Psoas muscle (tissue), 7 donors: ENCODE measurements at regions not wholly inside any gene's neighbourhood (a gene's known extent, or its start where the extent isn't known, plus 50 kb on each side); places are given as distances from the start of the nearest gene placed in this dataset.

ENCODE experiments used
- ATAC-seq, 4 donors: fragments of 200-7000 bp; cut with Tn5 transposase; one replicate each; pipeline ENCODE4 v1.9.1; 2020; ENCODE audit warnings: moderate library complexity in 3 of 4, mild to moderate bottlenecking in 2 of 4
- DNase-seq, 2 donors: peaks; one replicate each; pipeline ENCODE4 v3.0.0-alpha.2; 2020
- H3K27ac ChIP-seq: fragments of 200-600 bp; one replicate; pipeline ENCODE4 v1.8.0; 2022
- H3K27me3 ChIP-seq, 3 donors: fragments of 200-600 bp in 1 of 3; one replicate each; pipeline versions ENCODE4 v1.6.1 to v1.8.0; 2013 to 2022; ENCODE audit warnings: low read length in 2 of 3, mild to moderate bottlenecking in 2 of 3, moderate library complexity in 1 of 3; ENCODE audit not compliant: insufficient read depth in 3 of 3
- H3K36me3 ChIP-seq, 2 donors: fragments of 200-600 bp in 1 of 2; one replicate each; pipeline versions ENCODE4 v1.6.1 to v1.8.0; 2013 to 2022; ENCODE audit warnings: low read depth in 1 of 2, mild to moderate bottlenecking in 1 of 2, moderate library complexity in 1 of 2; ENCODE audit not compliant: insufficient read depth in 1 of 2
- H3K4me1 ChIP-seq: fragments of 200-600 bp; one replicate; pipeline ENCODE4 v1.8.0; 2022
- H3K4me3 ChIP-seq: fragments of 200-600 bp; one replicate; pipeline ENCODE4 v1.8.0; 2022; ENCODE audit warnings: mild to moderate bottlenecking
- H3K9me3 ChIP-seq: fragments of 200-600 bp; one replicate; pipeline ENCODE4 v1.8.0; 2022
- WGBS, 3 donors: extraction: QIAGEN DNeasy Blood & Tissue Kit; methylation state at CpG; one replicate each; pipeline versions ENCODE4 v1.1.6 to v1.1.7; 2013; 5-methylcytosine and 5-hydroxymethylcytosine counted together
- intact Hi-C, 2 donors: fragments of 100-400 bp; cut with DNase I; formaldehyde crosslinking; loops; one replicate each; pipeline versions ENCODE4 v1.11.0 to v1.14.2; 2022
- TF ChIP-seq, protein P1 (sequence below): fragments of 200-600 bp; IDR thresholded peaks from one replicate; pipeline ENCODE4 v1.8.0; 2022; ENCODE audit warnings: antibody characterized with exemption
- donor health status: healthy with polysubstance abuse.
- donor health status: DM: no; HTN: no; CAD: no; lungs with moderate emphysema.
- donor health status: Bipolar disorder and iron deficiency.
- donor health status: healthy.
- donor health status: DM: yes; HTN: yes; CAD: no.
- donor health status: DM: no; HTN: no; CAD: no.
- donor health status: DM: yes; HTN: yes; CAD: no.

DNA sequence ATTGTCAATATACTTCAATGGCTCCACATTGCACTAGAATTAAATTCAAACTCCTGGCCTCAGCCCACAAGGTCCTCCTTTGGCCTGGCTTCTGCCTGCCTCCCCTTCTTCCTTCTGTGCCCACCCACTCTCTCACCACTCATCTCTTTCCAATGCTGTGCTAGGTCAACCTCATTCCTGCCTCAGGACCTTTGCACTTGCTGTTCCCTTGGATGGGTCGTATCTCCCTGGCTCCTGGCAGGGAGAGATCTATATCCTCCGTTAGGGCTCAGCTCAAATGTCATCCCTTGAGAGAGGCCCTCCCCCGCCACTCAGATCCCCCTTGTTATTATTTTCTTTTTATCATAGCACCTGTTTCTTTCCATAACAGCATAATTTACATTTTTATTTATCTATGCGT lies 79.9 kb upstream of the LHX5 start:
- no peak overlapping the region for H3K4me3 ChIP-seq
- H3K36me3 ChIP-seq, result no peaks in the 10 kb centered on the region
- peaks cover 0 to 3% (median 2%) of the 10 kb centered on the region in 3 donors for H3K27me3 ChIP-seq

DNA sequence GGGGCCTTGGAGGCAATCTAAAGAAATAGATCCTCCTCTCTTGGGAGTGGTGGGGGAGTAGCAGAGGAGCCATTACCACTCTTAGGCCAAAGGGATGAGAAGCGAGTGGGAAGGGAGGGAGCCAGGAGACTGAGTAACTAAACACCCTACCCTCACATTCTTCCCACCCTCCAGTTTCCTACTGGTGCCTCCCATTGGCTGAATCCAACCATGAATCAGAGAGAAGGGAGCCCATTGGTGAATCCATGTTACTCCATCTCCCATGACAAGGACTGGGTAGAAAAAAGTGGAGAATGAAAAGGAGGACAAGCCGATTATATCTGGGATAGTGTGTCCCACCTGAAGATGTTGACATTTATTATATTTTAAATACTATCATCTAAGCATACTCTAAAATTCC lies 76.8 kb upstream of the LHX5 start:
- TF ChIP-seq, protein P1, sequence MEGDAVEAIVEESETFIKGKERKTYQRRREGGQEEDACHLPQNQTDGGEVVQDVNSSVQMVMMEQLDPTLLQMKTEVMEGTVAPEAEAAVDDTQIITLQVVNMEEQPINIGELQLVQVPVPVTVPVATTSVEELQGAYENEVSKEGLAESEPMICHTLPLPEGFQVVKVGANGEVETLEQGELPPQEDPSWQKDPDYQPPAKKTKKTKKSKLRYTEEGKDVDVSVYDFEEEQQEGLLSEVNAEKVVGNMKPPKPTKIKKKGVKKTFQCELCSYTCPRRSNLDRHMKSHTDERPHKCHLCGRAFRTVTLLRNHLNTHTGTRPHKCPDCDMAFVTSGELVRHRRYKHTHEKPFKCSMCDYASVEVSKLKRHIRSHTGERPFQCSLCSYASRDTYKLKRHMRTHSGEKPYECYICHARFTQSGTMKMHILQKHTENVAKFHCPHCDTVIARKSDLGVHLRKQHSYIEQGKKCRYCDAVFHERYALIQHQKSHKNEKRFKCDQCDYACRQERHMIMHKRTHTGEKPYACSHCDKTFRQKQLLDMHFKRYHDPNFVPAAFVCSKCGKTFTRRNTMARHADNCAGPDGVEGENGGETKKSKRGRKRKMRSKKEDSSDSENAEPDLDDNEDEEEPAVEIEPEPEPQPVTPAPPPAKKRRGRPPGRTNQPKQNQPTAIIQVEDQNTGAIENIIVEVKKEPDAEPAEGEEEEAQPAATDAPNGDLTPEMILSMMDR, result no peak
- H3K9me3 ChIP-seq, result no peaks in the 10 kb centered on the region
- intact Hi-C loops, result no loop called here
- no peak for ATAC-seq
- H3K4me1 ChIP-seq, result no peaks in the 10 kb centered on the region
- WGBS, 3 donors, result 78 to 82% (median 81%) methylated on average over 2 of the region's 2 CpGs
- no peak overlapping the region for H3K27ac ChIP-seq
- peaks cover 0 to 6% (median 3%) of the 10 kb centered on the region in 3 donors for H3K27me3 ChIP-seq
- no peak overlapping the region for H3K4me3 ChIP-seq
- no peak for DNase-seq
- no peaks in the 10 kb centered on the region for H3K36me3 ChIP-seq

More for the DNA sequence above, 79.9 kb upstream of the LHX5 start:
- intact Hi-C loops, result no loop called here
- no peaks in the 10 kb centered on the region for H3K4me1 ChIP-seq
- TF ChIP-seq, protein P1, result no peak
- DNase-seq (no peak), ATAC-seq (no peak)
- H3K9me3 ChIP-seq, result no peaks in the 10 kb centered on the region
- H3K27ac ChIP-seq, result no peak overlapping the region
- 63 to 75% (median 74%) methylated on average over 4 of the region's 4 CpGs for WGBS, 3 donors

DNA sequence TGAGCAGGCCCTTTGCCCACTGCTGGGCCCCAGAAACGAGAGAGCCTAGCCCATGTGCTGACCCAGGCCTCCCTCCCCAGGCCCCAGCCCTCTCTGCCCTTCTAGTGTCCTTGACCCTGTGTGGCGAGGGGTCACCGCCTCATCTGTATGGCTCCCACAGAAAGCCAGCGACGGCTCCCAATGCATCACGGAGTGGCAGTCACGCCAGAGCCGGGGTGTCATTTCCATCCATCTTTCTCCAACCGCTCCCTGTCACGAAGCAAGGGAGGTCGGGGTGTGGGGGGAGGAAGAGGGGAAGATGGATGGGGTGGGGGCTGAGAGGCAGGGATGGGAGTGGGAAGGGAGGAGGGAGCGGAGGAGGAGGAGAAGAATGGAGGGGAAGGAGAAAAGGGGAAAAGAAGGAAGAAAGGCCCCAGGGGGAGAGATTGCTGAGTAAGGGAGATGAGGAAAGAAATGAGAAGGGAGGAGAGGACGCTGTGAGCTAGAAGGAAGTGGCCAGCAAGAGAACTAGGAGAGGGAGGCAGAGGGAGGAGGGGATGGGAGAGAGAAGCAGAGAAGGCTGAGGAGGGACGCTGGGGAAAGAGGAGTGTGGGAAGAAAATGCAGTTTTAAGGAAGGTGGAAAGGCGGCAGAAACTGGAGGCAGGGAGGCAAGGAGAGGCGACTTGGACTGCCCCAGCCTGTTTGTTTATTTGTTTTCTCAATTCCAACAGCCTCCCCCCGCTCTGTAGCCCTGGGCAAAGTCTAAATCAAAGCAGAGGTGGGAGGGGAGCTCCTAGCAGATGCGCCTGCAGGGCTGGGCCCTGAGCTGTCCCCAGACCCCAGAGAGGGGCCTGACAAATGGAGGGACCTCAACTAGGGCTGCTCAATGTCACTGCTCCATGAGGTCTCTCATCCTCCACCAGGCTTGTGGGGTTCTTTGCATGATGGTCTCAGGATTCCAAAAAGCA lies 75.5 kb upstream of the LHX5 start:
- peaks cover 0 to 6% (median 3%) of the 10 kb centered on the region in 3 donors for H3K27me3 ChIP-seq
- DNase-seq (no peak), ATAC-seq (no peak)
- WGBS, 3 donors, result 20 to 28% (median 23%) methylated on average over 18 of the region's 18 CpGs
- H3K4me3 ChIP-seq, result no peak overlapping the region
- no peaks in the 10 kb centered on the region for H3K4me1 ChIP-seq
- no peak overlapping the region for H3K27ac ChIP-seq
- no peaks in the 10 kb centered on the region for H3K36me3 ChIP-seq
- intact Hi-C loops, result no loop called here
- no peaks in the 10 kb centered on the region for H3K9me3 ChIP-seq
- TF ChIP-seq, protein P1, result no peak

DNA sequence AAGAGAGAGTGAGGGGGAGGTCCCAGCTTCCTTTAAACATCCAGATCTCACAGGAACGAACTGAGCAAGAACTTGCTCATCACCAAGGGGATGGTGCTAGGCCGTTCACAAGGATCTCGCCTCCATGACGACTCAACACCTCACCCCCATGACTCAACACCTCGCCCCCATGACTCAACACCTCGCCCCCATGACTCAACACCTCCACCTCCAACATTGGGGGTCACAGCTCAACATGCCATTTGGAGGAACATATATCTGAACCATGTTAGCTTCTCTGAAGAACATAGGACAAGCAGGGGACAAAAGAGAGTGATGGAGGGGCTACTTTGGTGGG lies 66.0 kb upstream of the LHX5 start:
- no peak overlapping the region for H3K27ac ChIP-seq
- 50 to 69% (median 60%) methylated on average over 6 of the region's 6 CpGs for WGBS, 3 donors
- no peak overlapping the region for H3K4me3 ChIP-seq
- H3K27me3 ChIP-seq, result peaks cover 0 to 15% (median 6%) of the 10 kb centered on the region in 3 donors
- ATAC-seq (no peak), DNase-seq (no peak)
- intact Hi-C loops, result no loop called here
- H3K4me1 ChIP-seq, result no peaks in the 10 kb centered on the region
- TF ChIP-seq, protein P1, result no peak
- H3K9me3 ChIP-seq, result no peaks in the 10 kb centered on the region
- no peaks in the 10 kb centered on the region for H3K36me3 ChIP-seq
